H1 (cell line): ENCODE measurements at regions not wholly inside any gene's neighbourhood (a gene's known extent, or its start where the extent isn't known, plus 50 kb on each side); places are given as distances from the start of the nearest gene placed in this dataset.

Experiments used
- CTCF ChIA-PET: fragments of 300-600 bp; sonication (Branson Sonifier 250); formaldehyde crosslinking; loops from one replicate; lab custom pipeline; 2021; ENCODE audit not compliant: partially characterized antibody; lab: Charles Lee
- POLR2A ChIA-PET: fragments of 300-600 bp; sonication (Branson Sonifier 250); formaldehyde crosslinking; loops from one replicate; lab custom pipeline; 2021; ENCODE audit warnings: inconsistent platforms; ENCODE audit not compliant: partially characterized antibody; lab: Charles Lee
- DNase-seq, 2 experiments: peaks; one replicate each; pipeline versions ENCODE4 v3.0.0 to v3.0.0-alpha.2; 2010 to 2022; ENCODE audit warnings: low spot score in 2 of 2, low read depth in 1 of 2, mixed read lengths in 1 of 2
- FAIRE-seq: peaks from 2 replicates; lab custom pipeline; 2011; peaks lifted over from hg19 to GRCh38; lab: Jason Lieb, UNC
- H2AFZ ChIP-seq: 2 replicates; pipeline ENCODE4 v1.8.1; 2012; ENCODE audit warnings: low read length, inconsistent platforms
- H2AK5ac ChIP-seq: 2 replicates; pipeline ENCODE4 v1.6.1; 2013; ENCODE audit warnings: low read depth, low read length
- H2BK120ac ChIP-seq: replicated peaks from 2 replicates; pipeline ENCODE3; 2013; ENCODE audit warnings: low read depth, low read length, inconsistent platforms
- H2BK12ac ChIP-seq: 2 replicates; pipeline ENCODE4 v1.6.1; 2013; ENCODE audit warnings: low read depth, low read length
- H2BK15ac ChIP-seq: 2 replicates; pipeline ENCODE4 v1.6.1; 2013; ENCODE audit warnings: low read length
- H2BK20ac ChIP-seq: 2 replicates; pipeline ENCODE4 v1.6.1; 2013; ENCODE audit warnings: low read length
- H2BK5ac ChIP-seq: 2 replicates; pipeline ENCODE4 v1.6.1; 2013; ENCODE audit warnings: low read depth, low read length
- H3K14ac ChIP-seq: 2 replicates; pipeline ENCODE4 v1.6.1; 2013; ENCODE audit warnings: inconsistent platforms; ENCODE audit not compliant: insufficient read length
- H3K18ac ChIP-seq: 2 replicates; pipeline ENCODE4 v1.6.1; 2013; ENCODE audit warnings: low read length; ENCODE audit errors: extremely low read depth
- H3K23ac ChIP-seq: 2 replicates; pipeline ENCODE4 v1.6.1; 2013; ENCODE audit warnings: inconsistent platforms; ENCODE audit not compliant: insufficient read length
- H3K23me2 ChIP-seq: 2 replicates; pipeline ENCODE4 v1.6.1; 2013; ENCODE audit warnings: low read depth, low read length
- H3K27ac ChIP-seq: 2 replicates; pipeline ENCODE4 v1.6.1; 2011; ENCODE audit warnings: low read depth, low read length, inconsistent platforms
- H3K27me3 ChIP-seq, 4 experiments: replicated peaks in 1 of 4; 1 replicate in 1 of 4; 2 replicates in 3 of 4; pipeline versions ENCODE4 v1.6.1 to v1.8.1; 2011 to 2013; ENCODE audit warnings: low read length in 3 of 4, mild to moderate bottlenecking in 3 of 4, inconsistent platforms in 2 of 4, mixed read lengths in 2 of 4, moderate library complexity in 1 of 4; ENCODE audit not compliant: control insufficient read depth in 3 of 4, insufficient read depth in 3 of 4; ENCODE audit errors: extremely low read depth in 1 of 4
- H3K36me3 ChIP-seq, 4 experiments: 2 replicates each; pipeline versions ENCODE4 v1.6.1 to v1.8.1; 2011 to 2013; ENCODE audit warnings: mild to moderate bottlenecking in 4 of 4, low read length in 3 of 4, moderate library complexity in 2 of 4, control low read depth in 1 of 4, inconsistent platforms in 1 of 4; ENCODE audit not compliant: insufficient read depth in 4 of 4, control insufficient read depth in 2 of 4
- H3K4ac ChIP-seq: replicated peaks from 2 replicates; pipeline ENCODE3; 2013; ENCODE audit warnings: low read length, low read depth, mixed read lengths, inconsistent platforms; ENCODE audit not compliant: insufficient read length
- H3K4me1 ChIP-seq, 4 experiments: replicated peaks in 1 of 4; 1 replicate in 1 of 4; 2 replicates in 3 of 4; pipeline versions ENCODE4 v1.6.1 to v1.8.1; 2011 to 2013; ENCODE audit warnings: low read length in 3 of 4, inconsistent platforms in 2 of 4, mixed read lengths in 1 of 4; ENCODE audit not compliant: insufficient read depth in 4 of 4, control insufficient read depth in 3 of 4
- H3K4me2 ChIP-seq, 2 experiments: 2 replicates each; pipeline versions ENCODE4 v1.6.1 to v1.8.1; 2011 to 2013; ENCODE audit warnings: low read depth in 2 of 2, low read length in 2 of 2, control low read depth in 1 of 2, inconsistent platforms in 1 of 2, mild to moderate bottlenecking in 1 of 2; ENCODE audit not compliant: insufficient read depth in 1 of 2
- H3K4me3 ChIP-seq, 4 experiments: fragments of 200-600, 300-600 bp in 1 of 4; sonication (generic), shearing (Covaris generic), sonication (Bioruptor Twin) in 1 of 4; 2 replicates each; pipeline versions ENCODE4 v1.5.1 to v1.8.1; 2011 to 2016; ENCODE audit warnings: low read length in 4 of 4, low read depth in 3 of 4, control low read depth in 2 of 4, inconsistent platforms in 2 of 4, mild to moderate bottlenecking in 2 of 4, mixed read lengths in 1 of 4, moderate library complexity in 1 of 4; ENCODE audit not compliant: insufficient read depth in 2 of 4; ENCODE audit errors: extremely low read depth in 1 of 4
- H3K56ac ChIP-seq: replicated peaks from 2 replicates; pipeline ENCODE3; 2013; ENCODE audit warnings: low read depth, mild to moderate bottlenecking, mixed read lengths, low read length, inconsistent platforms; ENCODE audit not compliant: insufficient read length
- H3K79me1 ChIP-seq: 2 replicates; pipeline ENCODE4 v1.6.1; 2013; ENCODE audit warnings: low read depth, low read length, control low read depth
- H3K79me2 ChIP-seq, 2 experiments: 2 replicates each; pipeline versions ENCODE4 v1.6.1 to v1.8.1; 2012 to 2013; ENCODE audit warnings: low read length in 2 of 2, mild to moderate bottlenecking in 2 of 2, inconsistent platforms in 1 of 2; ENCODE audit not compliant: insufficient read depth in 2 of 2, control insufficient read depth in 1 of 2
- H3K9ac ChIP-seq, 4 experiments: replicated peaks in 1 of 4; 1 replicate in 1 of 4; 2 replicates in 3 of 4; pipeline versions ENCODE4 v1.6.1 to v1.8.1; 2011 to 2013; ENCODE audit warnings: low read depth in 3 of 4, low read length in 3 of 4, control low read depth in 2 of 4, mild to moderate bottlenecking in 2 of 4, moderate library complexity in 2 of 4, inconsistent platforms in 1 of 4; ENCODE audit errors: extremely low read depth in 1 of 4
- H3K9me3 ChIP-seq, 2 experiments: 2 replicates each; pipeline versions ENCODE4 v1.6.1 to v1.8.1; 2012 to 2013; ENCODE audit warnings: mild to moderate bottlenecking in 2 of 2, moderate library complexity in 2 of 2, control low read depth in 1 of 2, inconsistent platforms in 1 of 2, low read depth in 1 of 2, low read length in 1 of 2, mixed read lengths in 1 of 2; ENCODE audit not compliant: insufficient read depth in 2 of 2
- H4K20me1 ChIP-seq, 2 experiments: replicated peaks in 1 of 2; 2 replicates each; pipeline versions ENCODE3 to v1.8.1; 2011 to 2013; ENCODE audit warnings: inconsistent platforms in 2 of 2, low read length in 2 of 2, mild to moderate bottlenecking in 1 of 2; ENCODE audit not compliant: insufficient read depth in 2 of 2, control insufficient read depth in 1 of 2
- H4K5ac ChIP-seq: 2 replicates; pipeline ENCODE4 v1.6.1; 2013; ENCODE audit warnings: low read length, low read depth, mixed read lengths, inconsistent platforms; ENCODE audit not compliant: insufficient read length
- H4K8ac ChIP-seq: 2 replicates; pipeline ENCODE4 v1.8.0; 2013; ENCODE audit warnings: mild to moderate bottlenecking, moderate library complexity, low read length, inconsistent platforms; ENCODE audit not compliant: insufficient read depth; ENCODE audit errors: extremely low read depth
- H4K91ac ChIP-seq: replicated peaks from 2 replicates; pipeline ENCODE3; 2013; ENCODE audit warnings: low read length, mixed read lengths, inconsistent platforms; ENCODE audit not compliant: insufficient read length
- EP300 ChIP-seq, 2 experiments: IDR thresholded peaks; 1 replicate in 1 of 2; 2 replicates in 1 of 2; pipeline ENCODE4 v1.6.1; 2011 to 2012; ENCODE audit warnings: low read depth in 2 of 2, low read length in 2 of 2, mild to moderate bottlenecking in 2 of 2, borderline replicate concordance in 1 of 2, inconsistent platforms in 1 of 2, moderate library complexity in 1 of 2
- GABPA ChIP-seq: IDR thresholded peaks from 2 replicates; pipeline ENCODE4 v1.6.1; 2011; ENCODE audit warnings: mild to moderate bottlenecking, low read length, moderate library complexity, borderline replicate concordance; ENCODE audit not compliant: insufficient read depth
- HDAC6 ChIP-seq: IDR thresholded peaks from one replicate; pipeline ENCODE4 v1.7.1; 2012; ENCODE audit warnings: low read depth, mild to moderate bottlenecking, inconsistent platforms, low read length, moderate library complexity
- JUN ChIP-seq: IDR thresholded peaks from 2 replicates; pipeline ENCODE4 v1.6.1; 2011; ENCODE audit warnings: low read depth, mild to moderate bottlenecking, improper control_type of control experiment, low read length
- MAFK ChIP-seq: IDR thresholded peaks from 2 replicates; pipeline ENCODE4 v1.6.1; 2012; ENCODE audit warnings: low read depth, mild to moderate bottlenecking, improper control_type of control experiment, low read length
- SIRT6 ChIP-seq: IDR thresholded peaks from one replicate; pipeline ENCODE4 v1.7.1; 2012; ENCODE audit warnings: low read length, inconsistent platforms
- TBP ChIP-seq: IDR thresholded peaks from 2 replicates; pipeline ENCODE4 v1.6.1; 2011; ENCODE audit warnings: low read depth, low read length, improper control_type of control experiment
- WGBS, 2 experiments: shearing (Covaris generic) in 1 of 2; methylation state at CpG; one replicate each; pipeline versions ENCODE4 v1.1.6 to v1.1.7; 2013 to 2015; ENCODE audit warnings: low lambda C conversion rate in 2 of 2, mixed read lengths in 2 of 2, inconsistent platforms in 1 of 2, low coverage in 1 of 2, missing lambda C conversion rate in 1 of 2; ENCODE audit not compliant: insufficient replicate concordance in 2 of 2, insufficient coverage in 1 of 2, insufficient read length in 1 of 2; ENCODE audit errors: extremely low coverage in 1 of 2, missing lambda C conversion rate in 1 of 2; 5-methylcytosine and 5-hydroxymethylcytosine counted together
- TF ChIP-seq, protein P1 (sequence below), 3 experiments: IDR thresholded peaks; 1 replicate in 2 of 3; 2 replicates in 1 of 3; pipeline versions ENCODE4 v1.5.1 to v1.6.1; 2011; ENCODE audit warnings: low read length in 3 of 3, mild to moderate bottlenecking in 3 of 3, inconsistent platforms in 2 of 3, low read depth in 1 of 3, moderate library complexity in 1 of 3; ENCODE audit not compliant: insufficient read depth in 1 of 3; ENCODE audit errors: control extremely low read depth in 1 of 3

DNA sequence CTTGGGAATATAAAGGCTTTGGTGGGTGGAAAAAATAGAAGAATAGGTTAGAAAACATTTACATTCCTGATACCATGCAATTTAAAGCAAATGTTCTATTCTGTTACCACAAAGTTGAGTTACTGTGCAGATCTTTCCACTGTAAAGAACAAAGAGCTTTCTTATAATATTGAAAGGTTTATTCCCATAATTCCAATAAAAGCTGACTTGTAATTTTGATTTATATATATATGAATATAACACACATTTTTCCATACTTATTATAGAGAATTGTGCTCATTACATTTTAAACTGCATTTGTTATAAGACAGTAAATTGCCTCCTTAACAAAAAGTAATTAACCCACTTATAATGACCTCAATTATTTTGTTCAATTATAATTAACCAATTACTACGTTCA, 135.9 kb downstream of the RNASET2 start:
- Histone ChIP-seq H3K23me2 (peaks cover 5% of the 10 kb centered on the region; the same call in 1 of the 2 replicates), H3K4me2 (no peak overlapping the region), H3K14ac (no peak overlapping the region), H4K5ac (no peak overlapping the region), H3K56ac (no peak overlapping the region), H2BK20ac (no peak overlapping the region), H3K36me3 (no peaks in the 10 kb centered on the region), H3K4me3 (no peak overlapping the region), H3K4ac (no peak overlapping the region), H2BK5ac (no peak overlapping the region), H2AK5ac (no peak overlapping the region), H3K9me3 (no peaks in the 10 kb centered on the region), H4K91ac (no peak overlapping the region), H3K23ac (no peak overlapping the region), H3K27me3 (no peaks in the 10 kb centered on the region), H3K79me1 (no peaks in the 10 kb centered on the region), H2AFZ (no peak overlapping the region), H4K8ac (no peak overlapping the region), H3K27ac (no peak overlapping the region), H3K18ac (no peak overlapping the region), H2BK15ac (no peak overlapping the region), H3K4me1 (no peaks in the 10 kb centered on the region), H2BK120ac (no peak overlapping the region), H3K9ac (no peak overlapping the region), H4K20me1 (no peaks in the 10 kb centered on the region), H3K79me2 (no peaks in the 10 kb centered on the region), H2BK12ac (no peak overlapping the region)
- POLR2A ChIA-PET, result no interaction called here
- WGBS, 2 experiments, result 74% methylated on average over 1 of the region's 1 CpG; no CpG with 5 or more reads in 1 of the 2 experiments
- DNase-seq (no peak), FAIRE-seq (no peak)
- no peak for TF ChIP-seq GABPA
- no peak for TF ChIP-seq JUN
- no peak for TF ChIP-seq MAFK
- TF ChIP-seq EP300 (IDR thresholded peaks at IDR 0.05; ENCODE audit: borderline replicate concordance in 1 of 2, low read depth in 2 of 2, low read length in 2 of 2), result no peak
- no peak for TF ChIP-seq HDAC6
- TF ChIP-seq TBP, result no peak
- no peak for TF ChIP-seq SIRT6
- TF ChIP-seq, protein P1, sequence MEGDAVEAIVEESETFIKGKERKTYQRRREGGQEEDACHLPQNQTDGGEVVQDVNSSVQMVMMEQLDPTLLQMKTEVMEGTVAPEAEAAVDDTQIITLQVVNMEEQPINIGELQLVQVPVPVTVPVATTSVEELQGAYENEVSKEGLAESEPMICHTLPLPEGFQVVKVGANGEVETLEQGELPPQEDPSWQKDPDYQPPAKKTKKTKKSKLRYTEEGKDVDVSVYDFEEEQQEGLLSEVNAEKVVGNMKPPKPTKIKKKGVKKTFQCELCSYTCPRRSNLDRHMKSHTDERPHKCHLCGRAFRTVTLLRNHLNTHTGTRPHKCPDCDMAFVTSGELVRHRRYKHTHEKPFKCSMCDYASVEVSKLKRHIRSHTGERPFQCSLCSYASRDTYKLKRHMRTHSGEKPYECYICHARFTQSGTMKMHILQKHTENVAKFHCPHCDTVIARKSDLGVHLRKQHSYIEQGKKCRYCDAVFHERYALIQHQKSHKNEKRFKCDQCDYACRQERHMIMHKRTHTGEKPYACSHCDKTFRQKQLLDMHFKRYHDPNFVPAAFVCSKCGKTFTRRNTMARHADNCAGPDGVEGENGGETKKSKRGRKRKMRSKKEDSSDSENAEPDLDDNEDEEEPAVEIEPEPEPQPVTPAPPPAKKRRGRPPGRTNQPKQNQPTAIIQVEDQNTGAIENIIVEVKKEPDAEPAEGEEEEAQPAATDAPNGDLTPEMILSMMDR (IDR thresholded peaks at IDR 0.05; ENCODE audit: control extremely low read depth in 1 of 3, insufficient read depth in 1 of 3, low read depth in 1 of 3, low read length in 3 of 3), result no peak
- CTCF ChIA-PET, result no interaction called here
